ENCODE measurements at regions not wholly inside any gene's neighbourhood (a gene's known extent, or its start where the extent isn't known, plus 50 kb on each side); places are given as distances from the start of the nearest gene placed in this dataset.

- TF ChIP-seq EZH2phosphoT487 (IDR thresholded peaks at IDR 0.05; ENCODE audit: borderline replicate concordance, low read depth, low read length) (no peak), CTCF (conservative IDR thresholded peaks at IDR 0.05; ENCODE audit: low read length) (no peak)
- ChIA-PET POLR2A (no interaction called here), CTCF (ENCODE audit: unreplicated experiment) (no interaction called here)
- Histone ChIP-seq H3K4me3 (ENCODE audit: low read depth, low read length, poor library complexity, severe bottlenecking) (no peak overlapping the region), H3K27ac (ENCODE audit: low read depth, low read length, poor library complexity, severe bottlenecking) (no peak overlapping the region), H3K9me2 (ENCODE audit: insufficient read depth, low read length) (no peaks in the 10 kb centered on the region), H3K79me2 (ENCODE audit: insufficient read depth, low read depth, low read length) (no peaks in the 10 kb centered on the region), H3K4me2 (ENCODE audit: low read length) (no peak overlapping the region), H3K9me3 (ENCODE audit: low read length) (no peaks in the 10 kb centered on the region), H2AFZ (ENCODE audit: low read length) (no peak overlapping the region), H3K4me1 (ENCODE audit: insufficient read depth, low read length, poor library complexity, severe bottlenecking) (no peaks in the 10 kb centered on the region), H4K20me1 (ENCODE audit: insufficient read depth, low read length) (no peaks in the 10 kb centered on the region), H3K36me3 (ENCODE audit: insufficient read depth, low read length) (no peaks in the 10 kb centered on the region)
- intact Hi-C loops (cut with micrococcal nuclease; ENCODE audit: unreplicated experiment) = no loop called here
- BruUV-seq (replicated peaks) = no TSS peak
- no peak for DNase-seq (ENCODE audit: low spot score)
Observed at GRCh38 chr12:25882266-25882665, 76.2 kb upstream of the RASSF8 start.

- Histone ChIP-seq H3K4me3 (ENCODE audit: low read depth, low read length, poor library complexity, severe bottlenecking) (no peak overlapping the region), H3K36me3 (ENCODE audit: insufficient read depth, low read length) (no peaks in the 10 kb centered on the region), H3K9me3 (ENCODE audit: low read length) (no peaks in the 10 kb centered on the region), H4K20me1 (ENCODE audit: insufficient read depth, low read length) (no peaks in the 10 kb centered on the region), H3K79me2 (ENCODE audit: insufficient read depth, low read depth, low read length) (no peaks in the 10 kb centered on the region), H3K27ac (ENCODE audit: low read depth, low read length, poor library complexity, severe bottlenecking) (no peak overlapping the region), H3K4me1 (ENCODE audit: insufficient read depth, low read length, poor library complexity, severe bottlenecking) (no peaks in the 10 kb centered on the region), H2AFZ (ENCODE audit: low read length) (no peak overlapping the region), H3K9me2 (ENCODE audit: insufficient read depth, low read length) (no peaks in the 10 kb centered on the region), H3K4me2 (ENCODE audit: low read length) (no peak overlapping the region)
- intact Hi-C loops (cut with micrococcal nuclease; ENCODE audit: unreplicated experiment) = no loop called here
- no peak for DNase-seq (ENCODE audit: low spot score)
- CTCF ChIA-PET (ENCODE audit: unreplicated experiment) = no interaction called here
- TF ChIP-seq EZH2phosphoT487 (IDR thresholded peaks at IDR 0.05; ENCODE audit: borderline replicate concordance, low read depth, low read length) (no peak), CTCF (conservative IDR thresholded peaks at IDR 0.05; ENCODE audit: low read length) (no peak)
- POLR2A ChIA-PET = interaction anchor here (1.2 kb wide), 1 partner anchor 13 kb away, joined by 3 read pairs; no protein-coding TSS in a partner anchor
- BruUV-seq (replicated peaks) = no TSS peak
Observed at GRCh38 chr12:25883026-25883916, 75.2 kb upstream of the RASSF8 start.
